ENCODE measurements at regions not wholly inside any gene's neighbourhood (a gene's known extent, or its start where the extent isn't known, plus 50 kb on each side); places are given as distances from the start of the nearest gene placed in this dataset.

- no peak for TF ChIP-seq FOXM1 (IDR thresholded peaks at IDR 0.05; ENCODE audit: low read depth, low read length)
- TF ChIP-seq CTCF (IDR thresholded peaks at IDR 0.05 in 2 of 3, conservative IDR thresholded peaks at IDR 0.05 in 1 of 3; ENCODE audit: control insufficient read depth in 2 of 3, extremely low read depth in 1 of 3, insufficient read depth in 1 of 3, low read depth in 3 of 3, low read length in 3 of 3), result no peak
- no peak for TF ChIP-seq GATAD2B (conservative IDR thresholded peaks at IDR 0.05; ENCODE audit: low read depth)
- TF ChIP-seq SIN3A (IDR thresholded peaks at IDR 0.05; ENCODE audit: low read depth, low read length), result no peak
- TF ChIP-seq EZH2 (IDR thresholded peaks at IDR 0.05; ENCODE audit: borderline replicate concordance, control insufficient read depth, low read depth, low read length), result no peak
- no peak for TF ChIP-seq ATF2 (IDR thresholded peaks at IDR 0.05; ENCODE audit: low read length)
- TF ChIP-seq ESRRA (IDR thresholded peaks at IDR 0.05; ENCODE audit: low read length), result no peak
- no peak for TF ChIP-seq RCOR1 (conservative IDR thresholded peaks at IDR 0.05; ENCODE audit: low read depth, low read length)
- no peak for TF ChIP-seq STAT1 (conservative IDR thresholded peaks at IDR 0.05)
- TF ChIP-seq EP300 (IDR thresholded peaks at IDR 0.05; ENCODE audit: borderline replicate concordance in 1 of 2, control insufficient read depth in 1 of 2, low read depth in 2 of 2, low read length in 2 of 2), result no peak
- no peak for TF ChIP-seq MXI1 (IDR thresholded peaks at IDR 0.05; ENCODE audit: low read depth, low read length)
Observed at GRCh38 chr4:131470360-131470759, 1678.7 kb upstream of the PCDH10 start.

Data from GM12878 (cell line).